ENCODE measurements at regions not wholly inside any gene's neighbourhood (a gene's known extent, or its start where the extent isn't known, plus 50 kb on each side); places are given as distances from the start of the nearest gene placed in this dataset.
"Not testable (repeated sequence)": the region's sequence is repeated elsewhere in the genome, so short reads cannot be mapped to it uniquely, and the experiment has no call there.

GRCh38 chr9:94033383-94033782 is 50.9 kb upstream of the PTPDC1 start:
- 87% methylated on average over 3 of the region's 3 CpGs; no CpG with 5 or more reads in 1 of the 2 experiments for WGBS, 2 experiments (ENCODE audit: insufficient coverage in 2 of 2)
- no peak overlapping the region for H3K4me3 ChIP-seq (ENCODE audit: extremely low read depth, insufficient read depth, low read length, poor library complexity, severe bottlenecking)
- no peaks in the 10 kb centered on the region for H3K4me1 ChIP-seq (ENCODE audit: control insufficient read depth, insufficient read depth, low read length, poor library complexity, severe bottlenecking)
- H3K36me3 ChIP-seq (ENCODE audit: control insufficient read depth, insufficient read depth, low read length) = no peaks in the 10 kb centered on the region
- no peaks in the 10 kb centered on the region for H3K9me3 ChIP-seq (ENCODE audit: control insufficient read depth, low read length)
- no peak overlapping the region for H3K27ac ChIP-seq (ENCODE audit: low read depth, low read length, severe bottlenecking)

GRCh38 chr9:94031946-94032345 is 52.3 kb upstream of the PTPDC1 start:
- no peaks in the 10 kb centered on the region for H3K9me3 ChIP-seq (ENCODE audit: control insufficient read depth, low read length)
- no peaks in the 10 kb centered on the region for H3K36me3 ChIP-seq (ENCODE audit: control insufficient read depth, insufficient read depth, low read length)
- H3K27ac ChIP-seq (ENCODE audit: low read depth, low read length, severe bottlenecking) = no peak overlapping the region
- WGBS, 2 experiments (ENCODE audit: insufficient coverage in 2 of 2) = no CpG with 5 or more reads among the region's 3 CpGs
- no peaks in the 10 kb centered on the region for H3K4me1 ChIP-seq (ENCODE audit: control insufficient read depth, insufficient read depth, low read length, poor library complexity, severe bottlenecking)
- H3K4me3 ChIP-seq (ENCODE audit: extremely low read depth, insufficient read depth, low read length, poor library complexity, severe bottlenecking) = no peak overlapping the region

GRCh38 chr9:94031380-94031779 is 52.9 kb upstream of the PTPDC1 start:
- Histone ChIP-seq H3K4me3 (ENCODE audit: extremely low read depth, insufficient read depth, low read length, poor library complexity, severe bottlenecking) (peak overlapping the region; percentile 65), H3K36me3 (ENCODE audit: control insufficient read depth, insufficient read depth, low read length) (no peaks in the 10 kb centered on the region), H3K9me3 (ENCODE audit: control insufficient read depth, low read length) (peaks cover 2% of the 10 kb centered on the region), H3K4me1 (ENCODE audit: control insufficient read depth, insufficient read depth, low read length, poor library complexity, severe bottlenecking) (no peaks in the 10 kb centered on the region), H3K27ac (ENCODE audit: low read depth, low read length, severe bottlenecking) (no peak overlapping the region)
- WGBS, 2 experiments (ENCODE audit: insufficient coverage in 2 of 2) = 79 to 84% methylated on average over 5 to 7 of the region's 8 CpGs

GRCh38 chr9:94030318-94031179 is 53.7 kb upstream of the PTPDC1 start:
- no peaks in the 10 kb centered on the region for H3K36me3 ChIP-seq (ENCODE audit: control insufficient read depth, insufficient read depth, low read length)
- peak overlapping the region; percentile 65 for H3K4me3 ChIP-seq (ENCODE audit: extremely low read depth, insufficient read depth, low read length, poor library complexity, severe bottlenecking)
- 1% methylated on average over 71 to 91 of the region's 97 CpGs for WGBS, 2 experiments (ENCODE audit: insufficient coverage in 2 of 2)
- peaks cover 4% of the 10 kb centered on the region for H3K9me3 ChIP-seq (ENCODE audit: control insufficient read depth, low read length)
- H3K4me1 ChIP-seq (ENCODE audit: control insufficient read depth, insufficient read depth, low read length, poor library complexity, severe bottlenecking) = no peaks in the 10 kb centered on the region
- H3K27ac ChIP-seq (ENCODE audit: low read depth, low read length, severe bottlenecking) = peak overlapping the region; percentile 62

- 49 to 67% methylated on average over 1 to 4 of the region's 6 CpGs for WGBS, 2 experiments (ENCODE audit: insufficient coverage in 2 of 2)
- no peaks in the 10 kb centered on the region for H3K4me1 ChIP-seq (ENCODE audit: control insufficient read depth, insufficient read depth, low read length, poor library complexity, severe bottlenecking)
- peaks cover 4% of the 10 kb centered on the region for H3K9me3 ChIP-seq (ENCODE audit: control insufficient read depth, low read length)
- H3K27ac ChIP-seq (ENCODE audit: low read depth, low read length, severe bottlenecking) = no peak overlapping the region
- peak overlapping the region; percentile 65 for H3K4me3 ChIP-seq (ENCODE audit: extremely low read depth, insufficient read depth, low read length, poor library complexity, severe bottlenecking)
- no peaks in the 10 kb centered on the region for H3K36me3 ChIP-seq (ENCODE audit: control insufficient read depth, insufficient read depth, low read length)
These were observed 54.3 kb upstream of the PTPDC1 start for GRCh38 chr9:94029932-94030317.

- H3K36me3 ChIP-seq (ENCODE audit: control insufficient read depth, insufficient read depth, low read length) = no peaks in the 10 kb centered on the region
- no peaks in the 10 kb centered on the region for H3K4me1 ChIP-seq (ENCODE audit: control insufficient read depth, insufficient read depth, low read length, poor library complexity, severe bottlenecking)
- no peak overlapping the region for H3K4me3 ChIP-seq (ENCODE audit: extremely low read depth, insufficient read depth, low read length, poor library complexity, severe bottlenecking)
- H3K9me3 ChIP-seq (ENCODE audit: control insufficient read depth, low read length) = peaks cover 4% of the 10 kb centered on the region
- no peak overlapping the region for H3K27ac ChIP-seq (ENCODE audit: low read depth, low read length, severe bottlenecking)
These were observed 57.4 kb upstream of the PTPDC1 start for GRCh38 chr9:94026816-94027215.

- not testable (repeated sequence) for H3K36me3 ChIP-seq (ENCODE audit: control insufficient read depth, insufficient read depth, low read length); H3K9me3 ChIP-seq (ENCODE audit: control insufficient read depth, low read length); H3K27ac ChIP-seq (ENCODE audit: low read depth, low read length, severe bottlenecking); H3K4me1 ChIP-seq (ENCODE audit: control insufficient read depth, insufficient read depth, low read length, poor library complexity, severe bottlenecking); H3K4me3 ChIP-seq (ENCODE audit: extremely low read depth, insufficient read depth, low read length, poor library complexity, severe bottlenecking)
These were observed 61.8 kb upstream of the PTPDC1 start for GRCh38 chr9:94022476-94022875.

- WGBS, 2 experiments (ENCODE audit: insufficient coverage in 2 of 2) = no CpG with 5 or more reads among the region's 2 CpGs
- not testable (repeated sequence) for H3K4me3 ChIP-seq (ENCODE audit: extremely low read depth, insufficient read depth, low read length, poor library complexity, severe bottlenecking)
These were observed 63.4 kb upstream of the PTPDC1 start for GRCh38 chr9:94020836-94021235.

GRCh38 chr9:94018628-94019027 is 63.5 kb upstream of the BARX1 start:
- Histone ChIP-seq H3K4me3 (ENCODE audit: extremely low read depth, insufficient read depth, low read length, poor library complexity, severe bottlenecking) (no peak overlapping the region), H3K4me1 (ENCODE audit: control insufficient read depth, insufficient read depth, low read length, poor library complexity, severe bottlenecking) (no peaks in the 10 kb centered on the region), H3K27ac (ENCODE audit: low read depth, low read length, severe bottlenecking) (no peak overlapping the region), H3K36me3 (ENCODE audit: control insufficient read depth, insufficient read depth, low read length) (no peaks in the 10 kb centered on the region), H3K9me3 (ENCODE audit: control insufficient read depth, low read length) (no peaks in the 10 kb centered on the region)
- WGBS, 2 experiments (ENCODE audit: insufficient coverage in 2 of 2) = 67 to 80% methylated on average over 1 of the region's 2 CpGs

More at GRCh38 chr9:94020836-94021235, 63.4 kb upstream of the PTPDC1 start:
- not testable (repeated sequence) for H3K27ac ChIP-seq (ENCODE audit: low read depth, low read length, severe bottlenecking); H3K4me1 ChIP-seq (ENCODE audit: control insufficient read depth, insufficient read depth, low read length, poor library complexity, severe bottlenecking); H3K9me3 ChIP-seq (ENCODE audit: control insufficient read depth, low read length); H3K36me3 ChIP-seq (ENCODE audit: control insufficient read depth, insufficient read depth, low read length)

- Histone ChIP-seq H3K4me3 (ENCODE audit: extremely low read depth, insufficient read depth, low read length, poor library complexity, severe bottlenecking) (no peak overlapping the region), H3K4me1 (ENCODE audit: control insufficient read depth, insufficient read depth, low read length, poor library complexity, severe bottlenecking) (no peaks in the 10 kb centered on the region), H3K9me3 (ENCODE audit: control insufficient read depth, low read length) (no peaks in the 10 kb centered on the region), H3K36me3 (ENCODE audit: control insufficient read depth, insufficient read depth, low read length) (no peaks in the 10 kb centered on the region), H3K27ac (ENCODE audit: low read depth, low read length, severe bottlenecking) (no peak overlapping the region)
- 92 to 100% methylated on average over 3 of the region's 3 CpGs for WGBS, 2 experiments (ENCODE audit: insufficient coverage in 2 of 2)
These were observed 62.9 kb upstream of the BARX1 start for GRCh38 chr9:94017939-94018531.

- 88 to 89% methylated on average over 2 of the region's 3 CpGs for WGBS, 2 experiments (ENCODE audit: insufficient coverage in 2 of 2)
- H3K4me3 ChIP-seq (ENCODE audit: extremely low read depth, insufficient read depth, low read length, poor library complexity, severe bottlenecking) = no peak overlapping the region
- H3K36me3 ChIP-seq (ENCODE audit: control insufficient read depth, insufficient read depth, low read length) = no peaks in the 10 kb centered on the region
- no peaks in the 10 kb centered on the region for H3K9me3 ChIP-seq (ENCODE audit: control insufficient read depth, low read length)
- no peak overlapping the region for H3K27ac ChIP-seq (ENCODE audit: low read depth, low read length, severe bottlenecking)
- no peaks in the 10 kb centered on the region for H3K4me1 ChIP-seq (ENCODE audit: control insufficient read depth, insufficient read depth, low read length, poor library complexity, severe bottlenecking)
These were observed 61.6 kb upstream of the BARX1 start for GRCh38 chr9:94016744-94017143.

Data from mesodermal cell (in vitro differentiated cells).